ENCODE measurements at regions not wholly inside any gene's neighbourhood (a gene's known extent, or its start where the extent isn't known, plus 50 kb on each side); places are given as distances from the start of the nearest gene placed in this dataset.

DNA sequence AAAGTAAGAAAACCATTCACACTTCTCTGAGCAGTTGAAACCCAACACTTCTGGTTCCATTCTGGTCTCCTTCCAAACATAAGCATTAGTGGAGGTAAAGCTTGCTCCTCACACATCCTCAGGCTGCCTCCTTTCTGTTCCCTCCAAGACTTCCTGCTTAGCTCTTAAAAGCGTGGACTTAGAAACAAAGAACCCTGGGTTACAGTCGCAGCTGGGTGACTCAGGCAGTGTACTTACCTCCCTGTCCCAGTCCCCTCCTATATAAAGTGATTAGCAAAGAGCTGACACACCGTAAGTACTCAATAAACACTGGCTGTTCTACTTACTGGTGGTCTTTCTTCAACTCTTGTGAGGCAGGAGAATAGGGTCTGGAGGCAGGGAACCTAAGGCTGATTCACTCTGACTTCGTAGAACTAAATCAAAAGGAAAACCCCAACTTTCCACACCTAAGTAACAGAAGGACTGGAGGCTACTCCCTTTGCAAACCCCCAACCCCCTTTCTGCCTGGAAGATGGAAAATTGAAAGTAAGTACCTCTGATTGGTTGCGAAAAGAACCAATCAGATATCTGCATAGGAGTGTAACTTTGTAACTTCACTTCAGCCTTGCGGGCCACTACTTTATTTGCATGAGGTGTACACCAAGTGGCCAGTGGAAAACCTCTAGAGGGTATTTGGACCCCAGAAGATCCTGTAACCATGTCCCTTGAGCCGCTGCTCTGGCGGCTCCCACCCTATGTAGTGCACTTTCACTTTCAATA is 165.4 kb downstream of the SUCLA2 start:
- DNase-seq: no peak
- in situ Hi-C loops (cut with HindIII; ENCODE audit: low pct_ligation_motif_present, low pct_unique_long_range_greater_than_20kb, low sequenced_read_pairs): no loop called here

DNA sequence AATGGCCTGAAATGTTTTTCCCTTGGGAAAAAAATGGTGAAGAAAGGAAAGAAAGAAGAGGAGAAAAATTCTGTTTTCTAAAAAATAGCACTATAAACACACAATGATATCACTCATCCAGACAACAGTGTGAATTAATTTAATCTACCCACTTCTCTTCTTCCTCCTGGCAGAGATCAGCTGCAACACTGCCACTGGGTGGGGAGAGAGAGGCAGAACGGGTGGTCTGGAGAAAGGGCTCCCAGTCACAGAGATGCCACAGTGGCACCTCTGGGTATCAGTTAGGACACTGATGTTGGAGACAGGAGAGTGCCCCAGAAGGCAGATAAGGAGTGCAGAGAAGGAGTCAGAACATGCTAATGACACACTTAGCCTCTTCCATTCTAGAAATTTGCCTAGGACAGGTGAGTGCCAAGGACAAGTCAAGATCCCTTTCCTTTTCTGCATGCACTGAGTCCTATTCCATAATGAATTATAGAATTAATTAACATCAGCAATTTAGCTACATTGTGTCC is 168.6 kb downstream of the SUCLA2 start:
- in situ Hi-C loops (cut with HindIII; ENCODE audit: low pct_ligation_motif_present, low pct_unique_long_range_greater_than_20kb, low sequenced_read_pairs): no loop called here
- no peak for DNase-seq

DNA sequence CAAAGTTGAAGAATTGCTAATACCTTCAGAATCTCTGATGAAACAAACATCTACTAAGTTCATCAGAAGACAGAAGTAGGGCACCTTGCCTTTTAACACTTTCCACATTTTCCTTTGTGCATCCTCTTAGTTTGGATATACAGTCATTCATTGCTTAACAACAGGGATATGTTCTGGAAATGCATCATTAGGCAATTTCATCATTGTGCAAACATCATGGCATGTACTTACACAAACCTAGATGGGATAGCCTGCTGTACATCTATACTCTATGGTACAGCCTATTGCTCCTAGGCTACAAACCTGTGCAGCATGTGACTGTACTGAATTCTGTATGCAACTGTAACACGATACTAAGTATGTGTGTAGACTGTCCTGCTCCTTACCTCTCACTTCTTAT is 169.8 kb downstream of the SUCLA2 start:
- DNase-seq: no peak
- in situ Hi-C loops (cut with HindIII; ENCODE audit: low pct_ligation_motif_present, low pct_unique_long_range_greater_than_20kb, low sequenced_read_pairs): no loop called here

GRCh38 chr13:47829690-47830089 is 171.4 kb downstream of the SUCLA2 start:
- in situ Hi-C loops (cut with HindIII; ENCODE audit: low pct_ligation_motif_present, low pct_unique_long_range_greater_than_20kb, low sequenced_read_pairs): no loop called here
- no peak for DNase-seq

GRCh38 chr13:47826471-47826870 is 174.6 kb downstream of the SUCLA2 start:
- in situ Hi-C loops (cut with HindIII; ENCODE audit: low pct_ligation_motif_present, low pct_unique_long_range_greater_than_20kb, low sequenced_read_pairs): no loop called here
- no peak for DNase-seq

- in situ Hi-C loops (cut with HindIII; ENCODE audit: low pct_ligation_motif_present, low pct_unique_long_range_greater_than_20kb, low sequenced_read_pairs): no loop called here
- no peak for DNase-seq
Observed at GRCh38 chr13:47822036-47822435, 179.0 kb downstream of the SUCLA2 start.

DNA sequence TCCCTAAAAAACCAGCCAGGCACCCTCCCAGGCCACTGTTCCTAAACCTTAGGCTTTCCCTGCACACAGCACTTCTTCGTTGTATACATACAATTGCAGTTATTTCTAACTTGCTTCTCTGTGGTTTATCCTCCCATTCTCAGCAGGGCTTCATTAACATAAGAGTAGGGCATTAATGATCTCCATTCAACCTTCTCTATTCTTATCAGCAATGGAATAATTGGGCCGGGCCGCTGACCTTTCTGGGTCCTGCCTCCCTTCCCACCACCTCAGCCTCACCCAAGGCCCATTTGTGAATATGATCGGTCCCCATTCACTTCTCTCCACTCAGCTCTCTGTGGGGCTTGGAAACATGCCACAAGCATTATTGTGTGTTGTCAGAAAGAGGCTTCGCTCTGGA is 184.2 kb downstream of the SUCLA2 start:
- DNase-seq: no peak
- in situ Hi-C loops (cut with HindIII; ENCODE audit: low pct_ligation_motif_present, low pct_unique_long_range_greater_than_20kb, low sequenced_read_pairs): no loop called here

GRCh38 chr13:47813718-47814117 is 187.4 kb downstream of the SUCLA2 start:
- in situ Hi-C loops (cut with HindIII; ENCODE audit: low pct_ligation_motif_present, low pct_unique_long_range_greater_than_20kb, low sequenced_read_pairs): no loop called here
- DNase-seq: no peak

- no peak for DNase-seq
Observed at GRCh38 chr13:47809411-47809810, 191.7 kb downstream of the SUCLA2 start.

DNA sequence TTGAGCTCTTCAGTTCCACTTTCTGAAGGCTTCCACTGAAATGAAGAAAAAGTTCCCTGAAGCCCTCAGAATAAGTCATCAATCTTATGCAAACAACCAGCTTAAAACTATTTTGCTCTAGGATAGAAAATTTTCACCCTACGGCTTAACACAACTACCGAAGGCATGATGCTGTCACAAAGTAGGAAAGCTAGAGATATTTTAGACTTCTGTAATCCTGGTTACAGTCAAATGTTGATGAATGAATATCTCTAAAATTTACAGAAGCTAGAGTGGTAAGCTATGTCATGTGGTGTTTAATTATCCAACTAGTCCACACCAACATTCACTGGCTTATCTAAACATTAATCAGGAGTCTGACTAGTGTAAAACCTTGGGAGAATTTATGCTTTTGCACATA is 197.9 kb downstream of the SUCLA2 start:
- DNase-seq: no peak
- in situ Hi-C loops (cut with HindIII; ENCODE audit: low pct_ligation_motif_present, low pct_unique_long_range_greater_than_20kb, low sequenced_read_pairs): no loop called here

More at GRCh38 chr13:47809411-47809810, 191.7 kb downstream of the SUCLA2 start:
- in situ Hi-C loops (cut with HindIII; ENCODE audit: low pct_ligation_motif_present, low pct_unique_long_range_greater_than_20kb, low sequenced_read_pairs): no loop called here

- no peak for DNase-seq
- in situ Hi-C loops (cut with HindIII; ENCODE audit: low pct_ligation_motif_present, low pct_unique_long_range_greater_than_20kb, low sequenced_read_pairs): no loop called here
Observed at GRCh38 chr13:47801555-47801954, 199.5 kb downstream of the SUCLA2 start.

- no peak for DNase-seq
- in situ Hi-C loops (cut with HindIII; ENCODE audit: low pct_ligation_motif_present, low pct_unique_long_range_greater_than_20kb, low sequenced_read_pairs): no loop called here
Observed at GRCh38 chr13:47800593-47800992, 200.5 kb downstream of the SUCLA2 start.

DNA sequence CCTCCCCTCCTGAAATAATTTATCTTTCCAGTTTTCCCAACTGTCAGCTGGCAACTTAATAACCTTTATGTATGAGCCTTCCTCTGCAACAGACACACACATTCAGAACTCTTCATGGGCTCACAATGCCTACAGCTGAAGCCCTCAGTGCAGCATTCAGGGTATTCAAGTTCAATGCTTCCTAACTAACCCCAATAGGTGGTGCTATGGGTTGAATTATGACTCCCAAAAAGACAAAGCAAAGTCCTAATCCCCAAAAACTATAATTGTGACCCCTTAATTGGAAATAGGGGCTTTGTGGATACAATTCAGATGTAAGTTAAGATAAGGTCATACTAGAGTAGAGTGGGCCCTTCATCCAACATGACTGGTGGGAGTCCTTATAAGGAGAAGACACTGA is 202.2 kb downstream of the SUCLA2 start:
- no peak for DNase-seq
- in situ Hi-C loops (cut with HindIII; ENCODE audit: low pct_ligation_motif_present, low pct_unique_long_range_greater_than_20kb, low sequenced_read_pairs): no loop called here

DNA sequence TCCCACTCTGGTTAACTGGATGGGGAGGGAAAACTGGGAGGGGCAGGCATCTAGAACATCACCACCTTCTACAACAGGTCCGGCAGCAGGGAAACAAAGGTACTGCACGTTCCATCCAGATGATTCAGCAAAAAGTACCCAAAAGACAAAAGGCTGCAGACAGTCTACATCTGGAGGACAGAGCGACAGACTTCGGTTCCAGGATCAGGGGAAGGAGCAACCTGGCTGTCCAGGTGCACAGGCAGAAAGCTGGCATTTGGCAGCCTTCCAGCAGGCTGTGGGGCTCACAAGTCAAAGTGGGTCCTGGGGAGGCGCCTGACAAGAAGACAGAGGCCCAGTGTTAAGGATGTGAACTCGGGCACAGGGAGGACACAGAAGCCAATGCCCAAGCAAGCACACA is 202.9 kb downstream of the SUCLA2 start:
- no peak for DNase-seq
- in situ Hi-C loops (cut with HindIII; ENCODE audit: low pct_ligation_motif_present, low pct_unique_long_range_greater_than_20kb, low sequenced_read_pairs): no loop called here

DNA sequence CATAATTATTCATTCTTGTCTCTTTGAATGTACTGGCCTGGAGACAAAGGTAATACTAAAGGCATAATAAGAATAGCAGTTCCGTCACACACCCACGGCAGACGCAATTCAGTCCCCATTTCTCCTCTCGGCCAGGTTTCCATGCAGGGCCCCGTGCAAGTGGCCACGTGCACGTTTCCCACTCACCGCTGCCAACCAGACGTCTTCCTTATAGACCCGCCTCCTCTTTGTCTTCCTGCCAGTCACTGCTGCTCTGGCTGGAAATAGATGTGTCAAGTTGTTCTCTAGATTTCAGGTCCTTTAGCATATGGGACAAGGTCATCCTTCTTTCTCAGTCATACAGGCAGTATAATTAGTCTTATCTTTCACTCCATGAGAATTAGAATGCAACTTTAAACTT is 204.3 kb downstream of the SUCLA2 start:
- no peak for DNase-seq
- in situ Hi-C loops (cut with HindIII; ENCODE audit: low pct_ligation_motif_present, low pct_unique_long_range_greater_than_20kb, low sequenced_read_pairs): no loop called here

GRCh38 chr13:47794963-47795362 is 206.1 kb downstream of the SUCLA2 start:
- in situ Hi-C loops (cut with HindIII; ENCODE audit: low pct_ligation_motif_present, low pct_unique_long_range_greater_than_20kb, low sequenced_read_pairs): no loop called here
- peak; percentile 8 for DNase-seq

DNA sequence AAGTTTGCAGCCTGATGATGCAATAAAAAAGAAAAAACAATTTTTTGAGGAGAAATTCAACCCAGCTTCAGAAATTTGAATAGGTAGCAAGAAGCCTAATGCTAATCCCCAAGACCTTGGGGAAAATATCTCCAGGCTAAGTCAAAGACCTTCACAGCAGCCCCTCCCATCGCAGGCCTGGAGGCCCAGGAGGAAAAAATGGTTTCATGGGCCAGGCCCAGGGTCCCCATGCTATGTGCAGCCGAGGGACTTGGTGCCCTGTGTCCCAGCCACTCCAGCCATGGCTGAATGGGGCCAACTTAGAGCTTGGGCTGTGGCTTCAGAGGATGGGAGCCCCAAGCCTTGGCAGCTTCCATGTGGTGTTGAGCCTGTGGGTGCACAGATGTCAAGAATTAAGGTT is 210.3 kb downstream of the SUCLA2 start:
- in situ Hi-C loops (cut with HindIII; ENCODE audit: low pct_ligation_motif_present, low pct_unique_long_range_greater_than_20kb, low sequenced_read_pairs): no loop called here

DNA sequence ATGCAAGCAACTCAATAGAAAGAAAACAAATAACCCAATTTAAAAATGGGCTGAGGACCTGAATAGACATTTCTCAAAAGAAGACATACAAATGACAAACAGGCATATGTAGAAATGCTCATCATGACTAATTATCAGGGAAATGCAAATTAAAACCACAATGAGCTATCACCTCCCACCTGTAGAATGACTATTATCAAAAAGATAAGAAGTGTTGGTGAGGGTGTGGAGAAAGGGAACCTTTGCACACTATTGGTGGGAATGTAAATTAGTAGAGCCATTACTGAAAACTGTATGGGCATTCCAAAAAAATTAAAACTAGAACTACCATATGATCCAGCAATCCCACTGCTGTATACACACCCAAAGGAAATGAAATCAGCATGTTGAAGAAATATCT is 212.2 kb downstream of the SUCLA2 start:
- in situ Hi-C loops (cut with HindIII; ENCODE audit: low pct_ligation_motif_present, low pct_unique_long_range_greater_than_20kb, low sequenced_read_pairs): no loop called here
- no peak for DNase-seq

More for the DNA sequence above, 210.3 kb downstream of the SUCLA2 start:
- no peak for DNase-seq

- no peak for DNase-seq
- in situ Hi-C loops (cut with HindIII; ENCODE audit: low pct_ligation_motif_present, low pct_unique_long_range_greater_than_20kb, low sequenced_read_pairs): no loop called here
Observed at GRCh38 chr13:47774671-47774994, 226.4 kb downstream of the SUCLA2 start.

- no peak for DNase-seq
- in situ Hi-C loops (cut with HindIII; ENCODE audit: low pct_ligation_motif_present, low pct_unique_long_range_greater_than_20kb, low sequenced_read_pairs): no loop called here
Observed at GRCh38 chr13:47764817-47765216, 236.3 kb downstream of the SUCLA2 start.
